ENCODE measurements at regions not wholly inside any gene's neighbourhood (a gene's known extent, or its start where the extent isn't known, plus 50 kb on each side); places are given as distances from the start of the nearest gene placed in this dataset.

DNA sequence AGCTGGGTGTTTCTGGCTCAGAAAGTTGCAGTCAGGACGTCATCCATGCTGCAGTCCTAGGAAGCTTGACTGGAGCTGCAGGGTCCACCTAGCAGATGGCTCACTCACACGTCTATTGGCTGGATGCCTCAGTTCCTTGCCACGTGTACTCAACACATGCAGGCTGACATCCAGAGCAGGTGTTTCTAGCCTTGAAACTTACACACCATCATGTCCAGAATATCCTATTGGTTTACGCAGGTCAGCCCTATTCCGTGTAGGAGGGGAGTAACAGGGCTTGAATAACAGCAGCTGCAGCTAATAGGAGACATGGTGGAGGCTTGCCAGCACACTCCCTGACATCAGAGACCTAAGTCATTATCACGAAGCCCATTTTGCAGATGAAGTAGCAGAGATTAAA lies 473.5 kb downstream of the ACTL7B start:
- TF ChIP-seq, protein P1, sequence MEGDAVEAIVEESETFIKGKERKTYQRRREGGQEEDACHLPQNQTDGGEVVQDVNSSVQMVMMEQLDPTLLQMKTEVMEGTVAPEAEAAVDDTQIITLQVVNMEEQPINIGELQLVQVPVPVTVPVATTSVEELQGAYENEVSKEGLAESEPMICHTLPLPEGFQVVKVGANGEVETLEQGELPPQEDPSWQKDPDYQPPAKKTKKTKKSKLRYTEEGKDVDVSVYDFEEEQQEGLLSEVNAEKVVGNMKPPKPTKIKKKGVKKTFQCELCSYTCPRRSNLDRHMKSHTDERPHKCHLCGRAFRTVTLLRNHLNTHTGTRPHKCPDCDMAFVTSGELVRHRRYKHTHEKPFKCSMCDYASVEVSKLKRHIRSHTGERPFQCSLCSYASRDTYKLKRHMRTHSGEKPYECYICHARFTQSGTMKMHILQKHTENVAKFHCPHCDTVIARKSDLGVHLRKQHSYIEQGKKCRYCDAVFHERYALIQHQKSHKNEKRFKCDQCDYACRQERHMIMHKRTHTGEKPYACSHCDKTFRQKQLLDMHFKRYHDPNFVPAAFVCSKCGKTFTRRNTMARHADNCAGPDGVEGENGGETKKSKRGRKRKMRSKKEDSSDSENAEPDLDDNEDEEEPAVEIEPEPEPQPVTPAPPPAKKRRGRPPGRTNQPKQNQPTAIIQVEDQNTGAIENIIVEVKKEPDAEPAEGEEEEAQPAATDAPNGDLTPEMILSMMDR (IDR thresholded peaks at IDR 0.05; ENCODE audit: insufficient read depth, low read depth, low read length, missing control alignments) = no peak
- no peak for DNase-seq (ENCODE audit: low read depth)
- no peak overlapping the region for H3K4me3 ChIP-seq (ENCODE audit: low read depth, low read length)

DNA sequence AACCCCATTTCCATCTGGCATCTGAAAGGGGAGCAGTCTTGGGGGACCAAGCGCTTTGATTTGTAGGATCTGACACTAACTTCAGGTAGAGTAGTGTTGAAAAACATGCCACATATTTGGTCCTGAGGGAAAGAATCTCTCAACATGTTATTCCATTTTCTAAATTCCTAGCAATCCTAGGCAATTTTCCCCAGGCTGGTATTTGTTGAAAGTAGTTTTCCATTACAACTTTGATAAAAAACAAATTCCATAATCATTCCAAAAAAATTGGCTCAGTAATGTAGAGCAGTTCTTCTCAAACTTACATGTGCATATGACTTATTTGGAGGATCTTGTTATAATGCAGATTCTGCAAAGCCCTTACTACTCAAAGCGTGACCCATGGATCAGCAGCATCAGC lies 477.9 kb downstream of the ACTL7B start:
- TF ChIP-seq, protein P1 (IDR thresholded peaks at IDR 0.05; ENCODE audit: insufficient read depth, low read depth, low read length, missing control alignments) = no peak
- DNase-seq (ENCODE audit: low read depth) = no peak
- no peak overlapping the region for H3K4me3 ChIP-seq (ENCODE audit: low read depth, low read length)

DNA sequence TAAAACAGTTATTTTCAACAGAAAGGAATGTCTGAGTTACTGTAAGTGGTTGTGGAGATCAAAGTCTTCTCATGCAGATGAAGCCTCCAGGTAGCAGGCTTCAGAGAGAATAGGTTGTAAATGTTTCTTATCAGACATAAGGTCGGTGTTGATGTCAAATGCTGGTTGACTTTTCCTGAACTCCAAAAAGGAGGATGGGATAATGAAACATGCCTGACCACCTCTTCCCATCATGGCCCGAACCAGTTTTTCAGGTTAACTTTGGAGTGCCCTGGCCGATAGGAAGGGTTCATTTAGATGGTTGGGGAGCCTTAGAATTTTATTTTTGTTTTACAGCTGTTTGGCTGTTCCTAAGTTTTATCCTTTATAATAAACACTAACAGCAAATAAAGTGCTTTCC lies 478.4 kb downstream of the ACTL7B start:
- TF ChIP-seq, protein P1 (IDR thresholded peaks at IDR 0.05; ENCODE audit: insufficient read depth, low read depth, low read length, missing control alignments) = no peak
- no peak for DNase-seq (ENCODE audit: low read depth)

DNA sequence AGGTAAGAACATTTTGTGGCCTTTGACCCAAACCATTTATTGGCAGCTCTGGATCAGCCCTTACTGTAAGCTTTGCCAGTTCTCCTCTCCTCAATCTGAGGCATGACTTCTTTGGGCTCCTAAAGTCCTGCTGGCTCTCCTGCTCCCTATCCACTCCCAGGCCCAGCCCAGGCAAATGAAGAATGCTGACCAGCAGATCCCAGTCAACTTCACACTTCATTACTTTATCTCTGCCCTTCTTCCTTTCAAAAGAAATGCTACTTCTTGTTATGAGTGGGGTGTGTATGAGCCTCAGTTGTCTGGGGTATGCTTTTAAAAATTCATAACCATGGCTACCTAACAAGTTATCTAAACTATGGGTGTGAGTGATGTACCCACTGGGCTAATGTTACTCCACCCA lies 479.6 kb downstream of the ACTL7B start:
- H3K4me3 ChIP-seq (ENCODE audit: low read depth, low read length) = no peak overlapping the region
- no peak for DNase-seq (ENCODE audit: low read depth)
- TF ChIP-seq, protein P1 (IDR thresholded peaks at IDR 0.05; ENCODE audit: insufficient read depth, low read depth, low read length, missing control alignments) = no peak

More for the DNA sequence above, 478.4 kb downstream of the ACTL7B start:
- no peak overlapping the region for H3K4me3 ChIP-seq (ENCODE audit: low read depth, low read length)

DNA sequence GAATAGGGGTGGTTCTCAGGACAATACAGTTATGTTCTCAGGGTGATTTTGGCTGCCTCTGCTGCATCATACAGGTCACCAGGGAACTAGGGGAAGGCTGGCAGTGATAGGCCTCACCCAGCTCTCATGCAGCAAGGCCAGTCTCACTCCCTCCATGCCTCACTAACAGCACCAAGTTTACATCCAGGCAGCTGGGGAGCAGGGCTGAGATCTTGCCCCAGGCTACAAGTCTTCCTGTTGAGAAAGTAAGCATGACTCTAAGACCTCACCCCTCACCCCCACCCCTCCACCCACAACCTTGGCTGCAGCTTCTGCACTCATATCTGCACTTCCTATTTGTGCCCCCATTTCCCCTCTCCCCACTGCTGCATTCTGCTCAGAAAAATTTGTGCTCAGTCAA lies 481.2 kb downstream of the ACTL7B start:
- no peak for DNase-seq (ENCODE audit: low read depth)
- TF ChIP-seq, protein P1 (IDR thresholded peaks at IDR 0.05; ENCODE audit: insufficient read depth, low read depth, low read length, missing control alignments) = no peak
- no peak overlapping the region for H3K4me3 ChIP-seq (ENCODE audit: low read depth, low read length)

DNA sequence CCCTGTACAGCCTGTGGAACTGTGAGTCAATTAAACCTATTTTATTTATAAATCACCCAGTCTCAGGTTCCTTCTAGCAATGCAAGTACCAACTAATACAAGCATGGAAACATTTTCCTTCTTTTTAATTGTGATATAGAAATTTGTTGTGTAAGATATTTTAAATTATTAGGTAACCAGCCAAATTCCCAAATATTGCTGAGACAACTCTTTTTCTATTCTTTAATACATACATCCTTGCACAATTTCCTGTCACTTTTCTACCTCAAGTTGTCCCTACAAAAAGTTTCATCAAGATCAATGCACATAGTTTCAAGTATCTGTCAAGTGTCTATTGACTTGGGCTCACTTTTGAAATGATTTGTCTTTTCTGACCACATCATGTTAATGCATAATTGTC lies 488.6 kb downstream of the ACTL7B start:
- TF ChIP-seq, protein P1 (IDR thresholded peaks at IDR 0.05; ENCODE audit: insufficient read depth, low read depth, low read length, missing control alignments) = no peak
- H3K4me3 ChIP-seq (ENCODE audit: low read depth, low read length) = no peak overlapping the region
- no peak for DNase-seq (ENCODE audit: low read depth)

DNA sequence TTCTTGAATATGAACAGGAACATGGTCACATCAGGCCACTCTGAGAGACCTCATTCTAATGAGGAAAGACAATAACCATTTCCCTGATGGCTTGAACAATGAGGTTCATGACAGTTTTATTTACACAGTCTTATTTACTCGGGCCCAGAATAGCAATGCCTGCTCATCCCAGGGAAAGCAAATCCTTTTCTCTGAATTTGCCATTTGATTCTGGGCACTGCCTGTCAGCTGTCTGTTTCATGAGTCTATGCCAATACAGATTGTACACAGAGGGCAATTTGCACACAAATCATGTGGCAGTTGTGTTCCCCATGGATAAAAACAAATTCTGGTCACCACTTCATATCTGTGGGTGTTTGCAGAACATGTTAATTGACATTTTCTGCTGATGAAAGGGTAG lies 492.5 kb downstream of the ACTL7B start:
- no peak for DNase-seq (ENCODE audit: low read depth)
- H3K4me3 ChIP-seq (ENCODE audit: low read depth, low read length) = no peak overlapping the region
- TF ChIP-seq, protein P1 (IDR thresholded peaks at IDR 0.05; ENCODE audit: insufficient read depth, low read depth, low read length, missing control alignments) = no peak
